K562 (cell line): ENCODE measurements at regions not wholly inside any gene's neighbourhood (a gene's known extent, or its start where the extent isn't known, plus 50 kb on each side); places are given as distances from the start of the nearest gene placed in this dataset.

Experiments used
- ATAC-seq: fragments of 200-7000 bp; cut with Tn5 transposase; 3 replicates; pipeline ENCODE4 v1.9.1; 2020; ENCODE audit warnings: moderate library complexity
- BruUV-seq: library from RNA; stranded (reverse); fragments of 400-500 nt; replicated peaks from 2 replicates; lab custom pipeline; 2021; lab: Mats Ljungman, UMichigan
- CTCF ChIA-PET: fragments of 300-600 bp; formaldehyde crosslinking; extraction: SDS; loops from one replicate; lab custom pipeline; 2021; ENCODE audit warnings: low intra/inter-chr PET ratio; lab: Yijun Ruan, JAX
- POLR2A ChIA-PET: fragments of 300-600, 350-650 bp; sonication (Branson Sonifier 250); formaldehyde crosslinking; extraction: SDS; loops from one replicate; lab custom pipeline; 2021; ENCODE audit warnings: antibody characterized with exemption, inconsistent platforms; lab: Yijun Ruan, JAX
- DNase-seq, 4 experiments: peaks; one replicate each; pipeline versions ENCODE4 v3.0.0 to v3.0.0-alpha.2; 2011 to 2018; ENCODE audit warnings: low spot score in 3 of 4, mixed read lengths in 3 of 4; ENCODE audit errors: extremely low read depth in 1 of 4
- FAIRE-seq: peaks from 2 replicates; lab custom pipeline; 2011; peaks lifted over from hg19 to GRCh38; lab: Jason Lieb, UNC
- H2AFZ ChIP-seq: 2 replicates; pipeline ENCODE4 v1.6.0; 2011; ENCODE audit warnings: low read depth, low read length, control low read depth, inconsistent platforms
- H3K27ac ChIP-seq: fragments of 200-600 bp; 3 replicates; pipeline ENCODE4 v1.8.0; 2011; ENCODE audit warnings: low read depth, mild to moderate bottlenecking, control low read depth, inconsistent platforms, low read length, moderate library complexity, mixed read lengths; ENCODE audit errors: extremely low read depth
- H3K27me3 ChIP-seq, 2 experiments: fragments of 300-600 bp in 1 of 2; 2 replicates in 1 of 2; 3 replicates in 1 of 2; pipeline versions ENCODE4 v1.6.0 to v1.8.0; 2011; ENCODE audit warnings: inconsistent platforms in 2 of 2, low read length in 2 of 2, mild to moderate bottlenecking in 1 of 2, mixed read lengths in 1 of 2, moderate library complexity in 1 of 2; ENCODE audit not compliant: control insufficient read depth in 2 of 2, insufficient read depth in 2 of 2
- H3K36me3 ChIP-seq: fragments of 300-600 bp; 3 replicates; pipeline ENCODE4 v1.8.0; 2011; ENCODE audit warnings: mild to moderate bottlenecking, low read length, inconsistent platforms; ENCODE audit not compliant: control insufficient read depth, insufficient read depth
- H3K4me1 ChIP-seq, 2 experiments: fragments of 200-600 bp in 1 of 2; replicated peaks in 1 of 2; 2 replicates in 1 of 2; 3 replicates in 1 of 2; pipeline versions ENCODE4 v1.5.1 to v1.8.0; 2011; ENCODE audit warnings: inconsistent platforms in 2 of 2, low read length in 2 of 2, mild to moderate bottlenecking in 1 of 2, mixed read lengths in 1 of 2, moderate library complexity in 1 of 2; ENCODE audit not compliant: control insufficient read depth in 2 of 2, insufficient read depth in 2 of 2
- H3K4me2 ChIP-seq: 2 replicates; pipeline ENCODE4 v1.6.1; 2011; ENCODE audit warnings: low read length, control low read depth, inconsistent platforms, mixed read lengths; ENCODE audit not compliant: insufficient read depth
- H3K4me3 ChIP-seq: fragments of 200-600 bp; sonication (generic), shearing (Covaris generic); 2 replicates; pipeline ENCODE4 v1.5.1; 2016; ENCODE audit warnings: control low read depth, inconsistent platforms
- H3K79me2 ChIP-seq: fragments of 200-600 bp; 3 replicates; pipeline ENCODE4 v1.8.0; 2011; ENCODE audit warnings: low read length, inconsistent platforms; ENCODE audit not compliant: control insufficient read depth, insufficient read depth
- H3K9ac ChIP-seq, 2 experiments: 2 replicates each; pipeline versions ENCODE4 v1.6.0 to v1.6.1; 2011; ENCODE audit warnings: low read depth in 2 of 2, low read length in 2 of 2, control low read depth in 1 of 2, inconsistent platforms in 1 of 2, mild to moderate bottlenecking in 1 of 2, mixed read lengths in 1 of 2; ENCODE audit not compliant: insufficient read depth in 1 of 2
- H3K9me1 ChIP-seq: one replicate; pipeline ENCODE4 v1.6.0; 2011; ENCODE audit warnings: inconsistent platforms, mild to moderate bottlenecking, low read length, moderate library complexity; ENCODE audit not compliant: control insufficient read depth, insufficient read depth
- H3K9me3 ChIP-seq: replicated peaks from 2 replicates; pipeline ENCODE4 v1.5.1; 2011; ENCODE audit warnings: low read depth, low read length, inconsistent platforms; ENCODE audit not compliant: control insufficient read depth, insufficient read depth
- H4K20me1 ChIP-seq: replicated peaks from 2 replicates; pipeline ENCODE4 v1.6.1; 2011; ENCODE audit warnings: low read length, inconsistent platforms, mixed read lengths; ENCODE audit not compliant: control insufficient read depth, insufficient read depth
- ATF7 ChIP-seq: fragments of 450-650 bp; IDR thresholded peaks from 2 replicates; pipeline ENCODE4 v1.7.1; 2014; ENCODE audit warnings: mild to moderate bottlenecking, moderate library complexity
- C11orf30 ChIP-seq: fragments of 450-650 bp; IDR thresholded peaks from 2 replicates; pipeline ENCODE4 v1.6.1; 2016; ENCODE audit warnings: low read depth, mild to moderate bottlenecking
- CBX3 ChIP-seq, 2 experiments: IDR thresholded peaks; 1 replicate in 1 of 2; 2 replicates in 1 of 2; pipeline ENCODE4 v1.6.1; 2012; ENCODE audit warnings: inconsistent platforms in 2 of 2, low read length in 2 of 2, borderline replicate concordance in 1 of 2, control low read depth in 1 of 2
- ELF1 ChIP-seq: fragments of 200-800 bp; sonication (Bioruptor generic); IDR thresholded peaks from 2 replicates; pipeline ENCODE4 v1.6.1; 2016; ENCODE audit warnings: missing genetic modification characterization, missing compliant biosample characterization
- ILF3 ChIP-seq: fragments of 450-650 bp; IDR thresholded peaks from 2 replicates; pipeline ENCODE4 v1.6.1; 2018; ENCODE audit warnings: antibody characterized with exemption, mild to moderate bottlenecking, moderate library complexity, borderline replicate concordance
- MAFF ChIP-seq: IDR thresholded peaks from 2 replicates; pipeline ENCODE4 v1.6.1; 2012; ENCODE audit warnings: low read length, improper control_type of control experiment
- MAFG ChIP-seq: fragments of 450-650 bp; conservative IDR thresholded peaks from 2 replicates; pipeline ENCODE4 v1.6.1; 2016; ENCODE audit warnings: missing genetic modification characterization, missing compliant biosample characterization
- MAFK ChIP-seq: IDR thresholded peaks from 2 replicates; pipeline ENCODE4 v1.6.1; 2011; ENCODE audit warnings: low read length, improper control_type of control experiment
- NCOA1 ChIP-seq: fragments of 450-650 bp; IDR thresholded peaks from 2 replicates; pipeline ENCODE4 v1.6.1; 2016; ENCODE audit warnings: low read depth
- SETDB1 ChIP-seq: IDR thresholded peaks from one replicate; pipeline ENCODE4 v1.6.1; 2012; ENCODE audit warnings: low read length, control low read depth, inconsistent platforms
- SIN3B ChIP-seq: fragments of 450-650 bp; IDR thresholded peaks from 2 replicates; pipeline ENCODE4 v1.6.1; 2017; ENCODE audit warnings: low read depth, mild to moderate bottlenecking, moderate library complexity
- SMAD4 ChIP-seq: fragments of 250-450 bp; sonication (Bioruptor Pico); conservative IDR thresholded peaks from 2 replicates; pipeline ENCODE4 v1.8.0; 2021; ENCODE audit warnings: inconsistent platforms, mild to moderate bottlenecking, moderate library complexity
- SPI1 ChIP-seq: IDR thresholded peaks from 2 replicates; pipeline ENCODE4 v1.6.1; 2011; ENCODE audit warnings: low read depth, low read length, control low read depth, borderline replicate concordance
- ZFP36 ChIP-seq: fragments of 150-350 bp; IDR thresholded peaks from 2 replicates; pipeline ENCODE4 v1.6.1; 2018; ENCODE audit warnings: low read length, low read depth; ENCODE audit not compliant: partially characterized antibody
- ZNF316 ChIP-seq: fragments of 450-650 bp; IDR thresholded peaks from 2 replicates; pipeline ENCODE4 v1.6.1; 2016
- ZNF764 ChIP-seq: fragments of 250-450 bp; sonication (Bioruptor Pico); IDR thresholded peaks from 2 replicates; pipeline ENCODE4 v1.4.0; 2020; ENCODE audit warnings: low read depth, mild to moderate bottlenecking, moderate library complexity
- WGBS: fragments of 100-300 bp; shearing (Covaris generic); methylation state at CpG from one replicate; pipeline ENCODE4 v1.1.6; 2016; ENCODE audit warnings: low coverage, mixed read lengths; ENCODE audit not compliant: insufficient coverage; ENCODE audit errors: missing lambda C conversion rate; 5-methylcytosine and 5-hydroxymethylcytosine counted together
- in situ Hi-C: fragments of 300-500 bp; cut with MboI; formaldehyde crosslinking; loops from 4 replicates; pipeline ENCODE4 v1.15.0; 2018; ENCODE audit warnings: inconsistent platforms, mixed read lengths
- intact Hi-C: fragments of 100-400 bp; cut with micrococcal nuclease; formaldehyde crosslinking; loops from 2 replicates; pipeline ENCODE4 v1.14.2; 2022
- TF ChIP-seq, protein P1 (sequence below): fragments of 250-450 bp; sonication (Bioruptor Pico); IDR thresholded peaks from 2 replicates; pipeline ENCODE4 v1.5.0; 2021; ENCODE audit warnings: mild to moderate bottlenecking, moderate library complexity

DNA sequence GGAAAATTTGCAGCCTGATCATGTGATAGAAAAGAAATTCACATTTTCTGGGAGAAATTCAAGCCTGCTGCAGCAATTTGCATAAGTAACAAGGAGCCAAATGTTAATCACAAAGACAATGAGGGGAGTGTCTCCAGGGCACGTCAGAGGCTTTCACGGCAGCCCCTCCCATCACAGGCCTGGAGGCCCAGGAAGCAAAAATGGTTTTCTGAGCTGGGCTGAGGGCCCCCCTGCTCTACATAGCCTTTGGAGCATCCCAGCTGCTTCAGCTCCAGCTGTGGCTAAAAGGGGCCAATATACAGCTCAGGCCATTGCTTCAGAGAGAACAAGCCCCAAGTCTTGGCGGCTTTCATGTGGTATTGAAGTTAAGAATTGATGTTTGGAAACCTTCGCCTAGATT, 445.3 kb upstream of the ZEB2 start:
- DNase-seq (no peak), FAIRE-seq (no peak), ATAC-seq (no peak)
- H4K20me1 ChIP-seq = no peaks in the 10 kb centered on the region
- H3K9ac ChIP-seq = no peak overlapping the region
- in situ Hi-C loops (no loop called here), intact Hi-C loops (no loop called here)
- H2AFZ ChIP-seq = no peak overlapping the region
- no TSS peak for BruUV-seq
- H3K9me3 ChIP-seq = peaks cover 4% of the 10 kb centered on the region
- H3K36me3 ChIP-seq = no peaks in the 10 kb centered on the region
- 23% methylated on average over 4 of the region's 4 CpGs for WGBS
- POLR2A ChIA-PET = no interaction called here
- H3K79me2 ChIP-seq = no peaks in the 10 kb centered on the region
- H3K9me1 ChIP-seq = no peaks in the 10 kb centered on the region
- H3K4me2 ChIP-seq = no peak overlapping the region
- CTCF ChIA-PET = no interaction called here
- TF ChIP-seq SIN3B (no peak), ATF7 (no peak), ELF1 (tag) (no peak), CBX3 (IDR thresholded peaks at IDR 0.05; ENCODE audit: borderline replicate concordance in 1 of 2, low read length in 2 of 2) (peak in 1 of 2 experiments; percentile 30; a peak in 1 of 3 replicates), SMAD4 (CRISPR knock-in tag) (no peak), ZFP36 (peak; percentile 75)
- no peaks in the 10 kb centered on the region for H3K27me3 ChIP-seq
- no peaks in the 10 kb centered on the region for H3K4me1 ChIP-seq
- no peak overlapping the region for H3K27ac ChIP-seq
- no peak overlapping the region for H3K4me3 ChIP-seq

DNA sequence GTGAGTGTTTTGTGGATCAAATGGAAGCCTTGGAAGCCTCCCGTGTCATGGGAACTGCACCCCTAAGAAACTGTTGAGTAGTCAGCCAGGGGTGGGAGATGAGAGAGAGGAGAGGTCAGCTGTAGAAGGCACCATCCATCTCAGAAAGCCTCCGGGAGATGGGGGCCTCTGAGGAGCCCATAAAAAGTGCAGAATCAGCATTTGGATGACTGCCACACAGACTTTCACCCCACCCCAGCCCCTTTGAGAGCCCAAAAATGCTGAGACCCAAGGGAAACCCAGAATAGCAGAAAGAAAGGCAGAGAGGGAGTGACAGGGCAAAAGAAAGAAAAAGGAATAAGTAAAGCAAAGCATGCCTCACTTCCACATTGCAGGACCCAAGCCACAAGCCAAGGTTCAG, 443.1 kb upstream of the ZEB2 start:
- DNase-seq (no peak), FAIRE-seq (no peak), ATAC-seq (no peak)
- in situ Hi-C loops = no loop called here
- H3K9ac ChIP-seq = no peak overlapping the region
- BruUV-seq = no TSS peak
- WGBS = 8% methylated on average over 2 of the region's 2 CpGs
- H3K4me2 ChIP-seq = no peak overlapping the region
- H3K27me3 ChIP-seq = no peaks in the 10 kb centered on the region
- H3K4me3 ChIP-seq = no peak overlapping the region
- H3K27ac ChIP-seq = no peak overlapping the region
- peaks cover 3% of the 10 kb centered on the region for H3K9me3 ChIP-seq
- 0 out of 2 replicates have a peak overlapping the region, but pooled peaks have one; percentile 23 for H2AFZ ChIP-seq
- CTCF ChIA-PET = no interaction called here
- POLR2A ChIA-PET = interaction anchor here (0.6 kb wide), 1 partner anchor 706 kb away, joined by 3 read pairs; no protein-coding TSS in a partner anchor
- H4K20me1 ChIP-seq = no peaks in the 10 kb centered on the region
- no peaks in the 10 kb centered on the region for H3K9me1 ChIP-seq
- no peaks in the 10 kb centered on the region for H3K4me1 ChIP-seq
- intact Hi-C loops = no loop called here
- no peaks in the 10 kb centered on the region for H3K36me3 ChIP-seq
- peak; percentile 72 for TF ChIP-seq ZNF316
- TF ChIP-seq, protein P1, sequence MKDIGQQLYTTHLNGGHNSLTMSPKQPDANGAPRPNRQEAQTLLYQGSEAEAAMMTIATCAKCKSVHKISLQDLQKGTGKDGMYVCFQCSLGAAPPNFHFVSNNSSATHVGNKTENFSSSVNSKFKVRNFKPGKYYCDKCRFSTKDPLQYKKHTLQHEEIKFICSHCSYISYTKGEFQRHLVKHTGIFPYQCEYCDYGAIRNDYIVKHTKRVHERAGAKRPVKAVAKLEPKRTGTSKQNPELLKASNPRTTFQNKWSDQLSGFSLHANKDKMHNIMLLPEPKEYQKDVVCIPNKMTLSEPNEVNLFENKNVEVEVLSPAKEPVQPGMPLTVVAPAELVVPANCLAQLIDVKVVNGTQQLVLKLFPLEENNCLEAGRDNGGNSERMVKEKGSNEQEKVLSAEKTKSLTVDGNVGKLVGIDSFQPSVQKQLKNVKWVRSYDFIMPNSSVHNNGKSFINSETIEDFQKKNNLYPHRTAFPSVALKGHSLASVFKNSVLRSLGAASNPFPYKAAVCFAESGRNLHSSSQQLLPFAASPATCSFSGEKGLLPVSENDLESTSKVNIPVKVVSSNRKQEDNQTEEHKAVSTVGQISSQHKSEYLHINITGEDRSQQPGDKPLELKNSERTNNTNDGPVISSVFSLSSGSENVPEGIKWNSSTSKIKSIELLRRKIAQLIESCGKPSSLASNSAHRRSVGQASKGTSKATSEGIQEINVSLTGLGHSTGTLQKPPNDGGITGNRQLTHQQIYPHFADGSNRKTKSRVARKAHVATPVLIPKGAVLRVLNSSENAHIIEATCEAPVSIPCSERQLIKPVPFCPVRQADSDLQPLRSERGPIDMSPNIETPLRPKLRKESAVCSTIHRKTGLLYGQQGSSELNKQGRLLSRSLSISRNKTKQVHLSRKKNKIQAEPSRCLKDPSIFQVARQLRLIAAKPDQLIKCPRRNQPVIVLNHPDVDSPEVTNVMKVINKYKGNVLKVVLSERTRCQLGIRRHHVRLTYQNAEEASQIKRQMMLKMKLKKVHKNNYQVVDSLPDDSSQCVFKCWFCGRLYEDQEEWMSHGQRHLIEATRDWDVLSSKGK (CRISPR knock-in tag) = no peak
- peak; percentile 43 for TF ChIP-seq MAFG (tag)
- TF ChIP-seq MAFF = peak; percentile 60
- TF ChIP-seq MAFK = peak; percentile 52; the same call in 1 of the 2 replicates
- no peak for TF ChIP-seq SPI1
- no peak for TF ChIP-seq SETDB1
- TF ChIP-seq NCOA1 = no peak
- no peak for TF ChIP-seq ILF3
- TF ChIP-seq ZNF764 = no peak
- peak; percentile 75 for TF ChIP-seq C11orf30
- H3K79me2 ChIP-seq = no peaks in the 10 kb centered on the region
